ENCODE measurements at regions not wholly inside any gene's neighbourhood (a gene's known extent, or its start where the extent isn't known, plus 50 kb on each side); places are given as distances from the start of the nearest gene placed in this dataset.

DNA sequence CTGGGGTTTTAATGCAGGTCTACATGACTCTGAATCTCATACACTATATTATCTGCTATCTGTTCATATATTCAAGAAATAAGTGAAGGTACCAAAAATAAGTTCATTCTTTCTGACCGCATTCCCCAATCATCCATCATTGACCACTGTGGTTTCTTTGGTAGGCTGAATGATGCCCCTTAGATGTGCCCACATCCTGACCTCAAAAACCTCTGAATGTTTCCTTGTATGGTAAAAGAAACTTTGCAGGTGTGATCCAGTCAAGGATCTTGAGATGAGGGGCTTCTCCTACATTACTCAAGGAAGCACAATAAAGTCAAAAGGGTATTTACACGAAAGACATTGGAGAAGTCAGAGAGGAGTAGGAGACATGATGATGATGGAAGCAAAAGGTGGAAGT lies 60.6 kb upstream of the LRRC8B start:
- no peak for TF ChIP-seq EZH2 (IDR thresholded peaks at IDR 0.05)
- TF ChIP-seq POLR2AphosphoS5 (IDR thresholded peaks at IDR 0.05; ENCODE audit: borderline replicate concordance, low read depth, low read length): no peak
- TF ChIP-seq FOXP2 (optimal IDR thresholded peaks at IDR 0.05; ENCODE audit: control extremely low read depth, extremely low read length, insufficient read depth): no peak
